GM23338 (cell line): ENCODE measurements at regions not wholly inside any gene's neighbourhood (a gene's known extent, or its start where the extent isn't known, plus 50 kb on each side); places are given as distances from the start of the nearest gene placed in this dataset.

Experiments used
- ATAC-seq: fragments of 200-7000 bp; cut with Tn5 transposase; 3 replicates; pipeline ENCODE4 v1.9.1; 2020
- DNase-seq: peaks from one replicate; pipeline ENCODE4 v3.0.0-alpha.2; 2015; ENCODE audit warnings: low spot score
- H2AFZ ChIP-seq: fragments of 200-600 bp; sonication (generic); 2 replicates; pipeline ENCODE4 v1.8.0; 2016; ENCODE audit warnings: antibody characterized with exemption, mild to moderate bottlenecking, moderate library complexity
- H3F3A ChIP-seq: fragments of 200-600 bp; sonication (generic); replicated peaks from 2 replicates; pipeline ENCODE4 v1.8.0; 2017; ENCODE audit warnings: antibody characterized with exemption, mixed run types, low read depth
- H3K27ac ChIP-seq: fragments of 200-600 bp; sonication (generic); 2 replicates; pipeline ENCODE4 v1.6.1; 2016; ENCODE audit warnings: low read depth
- H3K27me3 ChIP-seq: fragments of 200-600 bp; sonication (generic); 2 replicates; pipeline ENCODE4 v1.8.0; 2016; ENCODE audit warnings: mild to moderate bottlenecking, mixed run types, moderate library complexity; ENCODE audit not compliant: insufficient read depth
- H3K36me3 ChIP-seq: fragments of 200-600 bp; sonication (generic); 2 replicates; pipeline ENCODE4 v1.8.0; 2016; ENCODE audit warnings: mild to moderate bottlenecking; ENCODE audit not compliant: insufficient read depth
- H3K4me1 ChIP-seq: fragments of 200-600 bp; sonication (generic); 2 replicates; pipeline ENCODE4 v1.8.0; 2016; ENCODE audit warnings: mild to moderate bottlenecking, moderate library complexity; ENCODE audit not compliant: insufficient read depth
- H3K4me2 ChIP-seq: fragments of 200-600 bp; sonication (generic); 2 replicates; pipeline ENCODE4 v1.7.1; 2017; ENCODE audit warnings: mixed run types
- H3K4me3 ChIP-seq: fragments of 200-600 bp; sonication (generic); 2 replicates; pipeline ENCODE4 v1.6.1; 2016; ENCODE audit warnings: mixed run types
- H3K79me2 ChIP-seq: fragments of 200-600 bp; sonication (generic); replicated peaks from 2 replicates; pipeline ENCODE4 v1.8.0; 2017; ENCODE audit warnings: mild to moderate bottlenecking; ENCODE audit not compliant: insufficient read depth
- H3K9me2 ChIP-seq: fragments of 200-600 bp; sonication (generic); 2 replicates; pipeline ENCODE4 v1.8.0; 2017; ENCODE audit not compliant: insufficient read depth
- H4K20me1 ChIP-seq: fragments of 200-600 bp; sonication (generic); replicated peaks from 2 replicates; pipeline ENCODE4 v1.8.0; 2017; ENCODE audit warnings: mild to moderate bottlenecking; ENCODE audit not compliant: insufficient read depth
- H3K27ac Mint-ChIP-seq: 2 replicates; pipeline ENCODE4 v1.8.0; 2020; ENCODE audit warnings: inconsistent platforms, mild to moderate bottlenecking, moderate library complexity, mixed read lengths
- H3K27me3 Mint-ChIP-seq: 3 replicates; pipeline ENCODE4 v1.8.0; 2022; ENCODE audit warnings: low read depth, mild to moderate bottlenecking, moderate library complexity, mixed read lengths, inconsistent platforms; ENCODE audit not compliant: insufficient read depth, poor library complexity
- H3K36me3 Mint-ChIP-seq: 3 replicates; pipeline ENCODE4 v1.8.0; 2021; ENCODE audit warnings: low read depth, mild to moderate bottlenecking, inconsistent platforms, moderate library complexity, mixed read lengths
- H3K4me1 Mint-ChIP-seq: 3 replicates; pipeline ENCODE4 v1.8.0; 2020; ENCODE audit warnings: mild to moderate bottlenecking, inconsistent platforms, mixed read lengths
- H3K4me3 Mint-ChIP-seq: 3 replicates; pipeline ENCODE4 v1.8.0; 2021; ENCODE audit warnings: moderate library complexity, mild to moderate bottlenecking, inconsistent platforms, mixed read lengths
- H3K9me3 Mint-ChIP-seq: 3 replicates; pipeline ENCODE4 v1.8.0; 2020; ENCODE audit warnings: moderate library complexity, mild to moderate bottlenecking, inconsistent platforms, mixed read lengths
- CREB1 ChIP-seq: fragments of 250-450 bp; sonication (Bioruptor Pico); IDR thresholded peaks from 2 replicates; pipeline ENCODE4 v1.5.0; 2020; ENCODE audit warnings: low read depth, mild to moderate bottlenecking, moderate library complexity
- ETS1 ChIP-seq: IDR thresholded peaks from 2 replicates; pipeline ENCODE4 v1.6.1; 2016; ENCODE audit warnings: antibody characterized with exemption
- EZH2 ChIP-seq: fragments of 200-600 bp; sonication (generic); IDR thresholded peaks from one replicate; pipeline ENCODE4 v1.8.0; 2017; ENCODE audit warnings: antibody characterized with exemption, mild to moderate bottlenecking, low read depth; ENCODE audit not compliant: unreplicated experiment
- EZH2phosphoT487 ChIP-seq: fragments of 200-600 bp; sonication (generic); IDR thresholded peaks from one replicate; pipeline ENCODE4 v1.8.1; 2018; ENCODE audit warnings: antibody characterized with exemption; ENCODE audit not compliant: unreplicated experiment
- JUNB ChIP-seq: IDR thresholded peaks from one replicate; pipeline ENCODE4 v1.6.1; 2016; ENCODE audit warnings: antibody characterized with exemption; ENCODE audit not compliant: unreplicated experiment
- NANOG ChIP-seq: IDR thresholded peaks from 2 replicates; pipeline ENCODE4 v1.6.1; 2016; ENCODE audit warnings: antibody characterized with exemption, borderline replicate concordance
- POLR2AphosphoS5 ChIP-seq: IDR thresholded peaks from 2 replicates; pipeline ENCODE4 v1.6.1; 2016; ENCODE audit warnings: antibody characterized with exemption, low read depth
- REST ChIP-seq: IDR thresholded peaks from one replicate; pipeline ENCODE4 v1.6.1; 2018; ENCODE audit warnings: antibody characterized with exemption; ENCODE audit not compliant: unreplicated experiment
- STAT1 ChIP-seq: IDR thresholded peaks from one replicate; pipeline ENCODE4 v1.6.1; 2016; ENCODE audit warnings: antibody characterized with exemption; ENCODE audit not compliant: unreplicated experiment
- ZNF114 ChIP-seq: fragments of 250-450 bp; sonication (Bioruptor Pico); IDR thresholded peaks from 2 replicates; pipeline ENCODE4 v1.5.0; 2020; ENCODE audit warnings: mild to moderate bottlenecking, moderate library complexity
- ZNF331 ChIP-seq: fragments of 250-450 bp; sonication (Bioruptor Pico); IDR thresholded peaks from 2 replicates; pipeline ENCODE4 v1.5.0; 2020; ENCODE audit warnings: low read depth, mild to moderate bottlenecking, moderate library complexity
- ZNF462 ChIP-seq: fragments of 250-450 bp; sonication (Bioruptor Pico); IDR thresholded peaks from 2 replicates; pipeline ENCODE4 v1.5.0; 2020; ENCODE audit warnings: mild to moderate bottlenecking, moderate library complexity

- no peak for TF ChIP-seq ETS1
- TF ChIP-seq ZNF114 (CRISPR knock-in tag) = no peak
- no peak for TF ChIP-seq EZH2phosphoT487
- TF ChIP-seq EZH2 = no peak
Measured at GRCh38 chr4:126682250-126682649, 950.5 kb upstream of the INTU start (continued).

- no peak overlapping the region for H3K27ac ChIP-seq
- H3K27me3 Mint-ChIP-seq = no peaks in the 10 kb centered on the region
- H3K27me3 ChIP-seq = no peaks in the 10 kb centered on the region
- no peaks in the 10 kb centered on the region for H3K9me2 ChIP-seq
- H3K27ac Mint-ChIP-seq = no peak overlapping the region
- no peak for DNase-seq
- H3K36me3 Mint-ChIP-seq = no peaks in the 10 kb centered on the region
- H4K20me1 ChIP-seq = no peaks in the 10 kb centered on the region
- 0 out of 3 replicates have a peak, but pooled peaks cover 3% of the 10 kb centered on the region for H3K4me1 Mint-ChIP-seq
- no peaks in the 10 kb centered on the region for H3K4me1 ChIP-seq
- no peak overlapping the region for H3K4me2 ChIP-seq
- no peak for ATAC-seq
- no peaks in the 10 kb centered on the region for H3K36me3 ChIP-seq
- H3F3A ChIP-seq = no peaks in the 10 kb centered on the region
- no peak overlapping the region for H2AFZ ChIP-seq
- no peaks in the 10 kb centered on the region for H3K9me3 Mint-ChIP-seq
- H3K4me3 ChIP-seq = no peak overlapping the region
- no peak overlapping the region for H3K4me3 Mint-ChIP-seq
- H3K79me2 ChIP-seq = no peaks in the 10 kb centered on the region
- TF ChIP-seq CREB1 (CRISPR knock-in tag) = no peak
- TF ChIP-seq NANOG = no peak
- TF ChIP-seq STAT1 = no peak
- no peak for TF ChIP-seq POLR2AphosphoS5
- no peak for TF ChIP-seq ZNF114 (CRISPR knock-in tag)
- TF ChIP-seq ZNF462 = no peak
- no peak for TF ChIP-seq ETS1
- TF ChIP-seq JUNB = no peak
- no peak for TF ChIP-seq REST
- TF ChIP-seq ZNF331 = no peak
Measured at GRCh38 chr4:126686491-126686890, 946.3 kb upstream of the INTU start.
